PC-3 (cell line): ENCODE measurements at regions not wholly inside any gene's neighbourhood (a gene's known extent, or its start where the extent isn't known, plus 50 kb on each side); places are given as distances from the start of the nearest gene placed in this dataset.
"Not testable (repeated sequence)": the region's sequence is repeated elsewhere in the genome, so short reads cannot be mapped to it uniquely, and the experiment has no call there.

ENCODE experiments used
- CTCF ChIP-seq: fragments of 300-600 bp; sonication (generic); conservative IDR thresholded peaks from 2 replicates; pipeline ENCODE4 v1.5.1; 2017; ENCODE audit warnings: antibody characterized with exemption, low read depth, mild to moderate bottlenecking, low read length
- EZH2 ChIP-seq: fragments of 300-600 bp; sonication (generic); IDR thresholded peaks from one replicate; pipeline ENCODE4 v1.6.1; 2017; ENCODE audit warnings: antibody characterized with exemption, mild to moderate bottlenecking, low read length; ENCODE audit not compliant: unreplicated experiment

GRCh38 chr1:234794452-234794851, 184.5 kb upstream of the IRF2BP2 start:
- TF ChIP-seq CTCF, EZH2: not testable (repeated sequence)
